GM21447 (cell line): ENCODE measurements at regions not wholly inside any gene's neighbourhood (a gene's known extent, or its start where the extent isn't known, plus 50 kb on each side); places are given as distances from the start of the nearest gene placed in this dataset.

Source experiments
- ATAC-seq: cut with Tn5 transposase; IDR thresholded peaks from one replicate; pipeline ENCODE4 v1.9.1; 2021; ENCODE audit not compliant: unreplicated experiment

DNA sequence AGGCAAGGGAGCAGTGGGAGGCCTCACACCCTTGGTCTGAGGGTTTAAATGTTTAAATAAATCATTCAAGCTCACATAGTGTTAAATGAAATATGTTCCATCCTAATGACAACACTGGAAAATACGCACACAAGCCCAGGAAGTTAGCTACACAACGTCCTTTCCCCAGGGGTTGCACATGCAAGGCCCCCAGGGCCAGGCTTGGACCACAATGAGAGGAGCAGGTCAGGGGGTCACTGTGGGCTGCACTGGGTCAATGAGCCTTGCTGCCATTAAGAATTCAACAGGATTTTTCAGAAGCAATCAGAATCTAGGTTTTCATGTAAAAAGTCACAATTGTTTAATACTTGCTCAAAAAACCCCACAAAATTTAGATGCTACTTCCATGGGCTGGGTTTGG is 64.9 kb upstream of the ADCY1 start:
- no peak for ATAC-seq

GRCh38 chr7:45511721-45512597 is 62.2 kb upstream of the ADCY1 start:
- no peak for ATAC-seq

- ATAC-seq, result no peak
These were observed 59.2 kb upstream of the ADCY1 start for GRCh38 chr7:45514944-45515343.

GRCh38 chr7:45515346-45515745 is 58.8 kb upstream of the ADCY1 start:
- ATAC-seq, result no peak
